H1 (cell line): ENCODE measurements at regions not wholly inside any gene's neighbourhood (a gene's known extent, or its start where the extent isn't known, plus 50 kb on each side); places are given as distances from the start of the nearest gene placed in this dataset.

Experiments used
- CTCF ChIA-PET: fragments of 300-600 bp; sonication (Branson Sonifier 250); formaldehyde crosslinking; loops from one replicate; lab custom pipeline; 2021; ENCODE audit not compliant: partially characterized antibody; lab: Charles Lee
- POLR2A ChIA-PET: fragments of 300-600 bp; sonication (Branson Sonifier 250); formaldehyde crosslinking; loops from one replicate; lab custom pipeline; 2021; ENCODE audit warnings: inconsistent platforms; ENCODE audit not compliant: partially characterized antibody; lab: Charles Lee
- DNase-seq, 2 experiments: peaks; one replicate each; pipeline versions ENCODE4 v3.0.0 to v3.0.0-alpha.2; 2010 to 2022; ENCODE audit warnings: low spot score in 2 of 2, low read depth in 1 of 2, mixed read lengths in 1 of 2
- FAIRE-seq: peaks from 2 replicates; lab custom pipeline; 2011; peaks lifted over from hg19 to GRCh38; lab: Jason Lieb, UNC
- H2AFZ ChIP-seq: 2 replicates; pipeline ENCODE4 v1.8.1; 2012; ENCODE audit warnings: low read length, inconsistent platforms
- H2AK5ac ChIP-seq: 2 replicates; pipeline ENCODE4 v1.6.1; 2013; ENCODE audit warnings: low read depth, low read length
- H2BK120ac ChIP-seq: replicated peaks from 2 replicates; pipeline ENCODE3; 2013; ENCODE audit warnings: low read depth, low read length, inconsistent platforms
- H2BK12ac ChIP-seq: 2 replicates; pipeline ENCODE4 v1.6.1; 2013; ENCODE audit warnings: low read depth, low read length
- H2BK15ac ChIP-seq: 2 replicates; pipeline ENCODE4 v1.6.1; 2013; ENCODE audit warnings: low read length
- H2BK20ac ChIP-seq: 2 replicates; pipeline ENCODE4 v1.6.1; 2013; ENCODE audit warnings: low read length
- H2BK5ac ChIP-seq: 2 replicates; pipeline ENCODE4 v1.6.1; 2013; ENCODE audit warnings: low read depth, low read length
- H3K14ac ChIP-seq: 2 replicates; pipeline ENCODE4 v1.6.1; 2013; ENCODE audit warnings: inconsistent platforms; ENCODE audit not compliant: insufficient read length
- H3K18ac ChIP-seq: 2 replicates; pipeline ENCODE4 v1.6.1; 2013; ENCODE audit warnings: low read length; ENCODE audit errors: extremely low read depth
- H3K23ac ChIP-seq: 2 replicates; pipeline ENCODE4 v1.6.1; 2013; ENCODE audit warnings: inconsistent platforms; ENCODE audit not compliant: insufficient read length
- H3K23me2 ChIP-seq: 2 replicates; pipeline ENCODE4 v1.6.1; 2013; ENCODE audit warnings: low read depth, low read length
- H3K27ac ChIP-seq: 2 replicates; pipeline ENCODE4 v1.6.1; 2011; ENCODE audit warnings: low read depth, low read length, inconsistent platforms
- H3K27me3 ChIP-seq, 4 experiments: replicated peaks in 1 of 4; 1 replicate in 1 of 4; 2 replicates in 3 of 4; pipeline versions ENCODE4 v1.6.1 to v1.8.1; 2011 to 2013; ENCODE audit warnings: low read length in 3 of 4, mild to moderate bottlenecking in 3 of 4, inconsistent platforms in 2 of 4, mixed read lengths in 2 of 4, moderate library complexity in 1 of 4; ENCODE audit not compliant: control insufficient read depth in 3 of 4, insufficient read depth in 3 of 4; ENCODE audit errors: extremely low read depth in 1 of 4
- H3K36me3 ChIP-seq, 4 experiments: 2 replicates each; pipeline versions ENCODE4 v1.6.1 to v1.8.1; 2011 to 2013; ENCODE audit warnings: mild to moderate bottlenecking in 4 of 4, low read length in 3 of 4, moderate library complexity in 2 of 4, control low read depth in 1 of 4, inconsistent platforms in 1 of 4; ENCODE audit not compliant: insufficient read depth in 4 of 4, control insufficient read depth in 2 of 4
- H3K4ac ChIP-seq: replicated peaks from 2 replicates; pipeline ENCODE3; 2013; ENCODE audit warnings: low read length, low read depth, mixed read lengths, inconsistent platforms; ENCODE audit not compliant: insufficient read length
- H3K4me1 ChIP-seq, 4 experiments: replicated peaks in 1 of 4; 1 replicate in 1 of 4; 2 replicates in 3 of 4; pipeline versions ENCODE4 v1.6.1 to v1.8.1; 2011 to 2013; ENCODE audit warnings: low read length in 3 of 4, inconsistent platforms in 2 of 4, mixed read lengths in 1 of 4; ENCODE audit not compliant: insufficient read depth in 4 of 4, control insufficient read depth in 3 of 4
- H3K4me2 ChIP-seq, 2 experiments: 2 replicates each; pipeline versions ENCODE4 v1.6.1 to v1.8.1; 2011 to 2013; ENCODE audit warnings: low read depth in 2 of 2, low read length in 2 of 2, control low read depth in 1 of 2, inconsistent platforms in 1 of 2, mild to moderate bottlenecking in 1 of 2; ENCODE audit not compliant: insufficient read depth in 1 of 2
- H3K4me3 ChIP-seq, 4 experiments: fragments of 200-600, 300-600 bp in 1 of 4; sonication (generic), shearing (Covaris generic), sonication (Bioruptor Twin) in 1 of 4; 2 replicates each; pipeline versions ENCODE4 v1.5.1 to v1.8.1; 2011 to 2016; ENCODE audit warnings: low read length in 4 of 4, low read depth in 3 of 4, control low read depth in 2 of 4, inconsistent platforms in 2 of 4, mild to moderate bottlenecking in 2 of 4, mixed read lengths in 1 of 4, moderate library complexity in 1 of 4; ENCODE audit not compliant: insufficient read depth in 2 of 4; ENCODE audit errors: extremely low read depth in 1 of 4
- H3K56ac ChIP-seq: replicated peaks from 2 replicates; pipeline ENCODE3; 2013; ENCODE audit warnings: low read depth, mild to moderate bottlenecking, mixed read lengths, low read length, inconsistent platforms; ENCODE audit not compliant: insufficient read length
- H3K79me1 ChIP-seq: 2 replicates; pipeline ENCODE4 v1.6.1; 2013; ENCODE audit warnings: low read depth, low read length, control low read depth
- H3K79me2 ChIP-seq, 2 experiments: 2 replicates each; pipeline versions ENCODE4 v1.6.1 to v1.8.1; 2012 to 2013; ENCODE audit warnings: low read length in 2 of 2, mild to moderate bottlenecking in 2 of 2, inconsistent platforms in 1 of 2; ENCODE audit not compliant: insufficient read depth in 2 of 2, control insufficient read depth in 1 of 2
- H3K9ac ChIP-seq, 4 experiments: replicated peaks in 1 of 4; 1 replicate in 1 of 4; 2 replicates in 3 of 4; pipeline versions ENCODE4 v1.6.1 to v1.8.1; 2011 to 2013; ENCODE audit warnings: low read depth in 3 of 4, low read length in 3 of 4, control low read depth in 2 of 4, mild to moderate bottlenecking in 2 of 4, moderate library complexity in 2 of 4, inconsistent platforms in 1 of 4; ENCODE audit errors: extremely low read depth in 1 of 4
- H3K9me3 ChIP-seq, 2 experiments: 2 replicates each; pipeline versions ENCODE4 v1.6.1 to v1.8.1; 2012 to 2013; ENCODE audit warnings: mild to moderate bottlenecking in 2 of 2, moderate library complexity in 2 of 2, control low read depth in 1 of 2, inconsistent platforms in 1 of 2, low read depth in 1 of 2, low read length in 1 of 2, mixed read lengths in 1 of 2; ENCODE audit not compliant: insufficient read depth in 2 of 2
- H4K20me1 ChIP-seq, 2 experiments: replicated peaks in 1 of 2; 2 replicates each; pipeline versions ENCODE3 to v1.8.1; 2011 to 2013; ENCODE audit warnings: inconsistent platforms in 2 of 2, low read length in 2 of 2, mild to moderate bottlenecking in 1 of 2; ENCODE audit not compliant: insufficient read depth in 2 of 2, control insufficient read depth in 1 of 2
- H4K5ac ChIP-seq: 2 replicates; pipeline ENCODE4 v1.6.1; 2013; ENCODE audit warnings: low read length, low read depth, mixed read lengths, inconsistent platforms; ENCODE audit not compliant: insufficient read length
- H4K8ac ChIP-seq: 2 replicates; pipeline ENCODE4 v1.8.0; 2013; ENCODE audit warnings: mild to moderate bottlenecking, moderate library complexity, low read length, inconsistent platforms; ENCODE audit not compliant: insufficient read depth; ENCODE audit errors: extremely low read depth
- H4K91ac ChIP-seq: replicated peaks from 2 replicates; pipeline ENCODE3; 2013; ENCODE audit warnings: low read length, mixed read lengths, inconsistent platforms; ENCODE audit not compliant: insufficient read length
- JUN ChIP-seq: IDR thresholded peaks from 2 replicates; pipeline ENCODE4 v1.6.1; 2011; ENCODE audit warnings: low read depth, mild to moderate bottlenecking, improper control_type of control experiment, low read length
- JUND ChIP-seq: IDR thresholded peaks from 2 replicates; pipeline ENCODE4 v1.6.1; 2011; ENCODE audit warnings: mild to moderate bottlenecking, improper control_type of control experiment, low read length
- KDM1A ChIP-seq: fragments of 200-600, 300-600 bp; sonication (generic); IDR thresholded peaks from 2 replicates; pipeline ENCODE4 v1.7.1; 2016; ENCODE audit warnings: mild to moderate bottlenecking, low read length, borderline replicate concordance
- POU5F1 ChIP-seq: IDR thresholded peaks from 2 replicates; pipeline ENCODE4 v1.6.1; 2011; ENCODE audit warnings: low read depth, mild to moderate bottlenecking, low read length, moderate library complexity
- RBBP5 ChIP-seq: IDR thresholded peaks from 2 replicates; pipeline ENCODE4 v1.7.1; 2012; ENCODE audit warnings: low read depth, mild to moderate bottlenecking, inconsistent platforms, low read length, moderate library complexity, borderline replicate concordance
- SIN3A ChIP-seq, 2 experiments: IDR thresholded peaks in 1 of 2; conservative IDR thresholded peaks in 1 of 2; 2 replicates each; pipeline ENCODE4 v1.6.1; 2011 to 2012; ENCODE audit warnings: low read length in 2 of 2, improper control_type of control experiment in 1 of 2, low read depth in 1 of 2, mild to moderate bottlenecking in 1 of 2
- WGBS, 2 experiments: shearing (Covaris generic) in 1 of 2; methylation state at CpG; one replicate each; pipeline versions ENCODE4 v1.1.6 to v1.1.7; 2013 to 2015; ENCODE audit warnings: low lambda C conversion rate in 2 of 2, mixed read lengths in 2 of 2, inconsistent platforms in 1 of 2, low coverage in 1 of 2, missing lambda C conversion rate in 1 of 2; ENCODE audit not compliant: insufficient replicate concordance in 2 of 2, insufficient coverage in 1 of 2, insufficient read length in 1 of 2; ENCODE audit errors: extremely low coverage in 1 of 2, missing lambda C conversion rate in 1 of 2; 5-methylcytosine and 5-hydroxymethylcytosine counted together

DNA sequence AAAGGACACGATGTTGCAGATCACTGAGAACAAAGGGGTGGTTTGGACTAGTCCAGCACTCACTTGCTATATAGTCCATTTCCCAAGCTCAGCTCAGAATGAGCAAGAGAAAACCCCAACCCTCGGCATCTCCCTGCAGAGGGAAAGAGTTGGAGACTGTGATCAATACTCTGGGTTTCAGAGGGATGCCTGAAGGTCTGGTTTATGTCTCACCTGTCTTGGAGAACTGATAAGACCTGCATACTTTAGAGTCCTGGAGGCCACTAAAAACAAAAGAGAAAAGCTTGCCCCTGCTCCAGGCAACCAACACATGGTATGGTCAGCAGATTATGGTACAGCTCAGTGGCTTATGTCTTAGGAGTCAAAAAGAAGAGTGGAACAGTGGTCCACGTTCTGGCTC is 1006.9 kb downstream of the CDH9 start:
- Histone ChIP-seq H3K4me1 (no peaks in the 10 kb centered on the region), H3K18ac (no peak overlapping the region), H2BK5ac (no peak overlapping the region), H3K14ac (no peak overlapping the region), H4K8ac (no peak overlapping the region), H3K56ac (no peak overlapping the region), H3K27me3 (no peaks in the 10 kb centered on the region), H2BK15ac (no peak overlapping the region), H2BK12ac (no peak overlapping the region), H4K91ac (no peak overlapping the region), H3K9me3 (no peaks in the 10 kb centered on the region), H3K4ac (no peak overlapping the region), H4K5ac (no peak overlapping the region), H3K23me2 (no peaks in the 10 kb centered on the region), H3K36me3 (no peaks in the 10 kb centered on the region), H3K27ac (no peak overlapping the region), H3K4me3 (no peak overlapping the region), H2BK20ac (no peak overlapping the region), H2AK5ac (no peak overlapping the region), H3K79me2 (no peaks in the 10 kb centered on the region), H3K9ac (no peak overlapping the region), H3K23ac (no peak overlapping the region), H2BK120ac (no peak overlapping the region), H3K79me1 (no peaks in the 10 kb centered on the region), H4K20me1 (no peaks in the 10 kb centered on the region), H2AFZ (peak overlapping the region; percentile 70), H3K4me2 (no peak overlapping the region)
- CTCF ChIA-PET: interaction anchor here (1.1 to 1.2 kb wide), 2 partner anchors 22 to 452 kb away, joined by 4 read pairs; no protein-coding TSS in a partner anchor
- TF ChIP-seq JUND (no peak), JUN (no peak), KDM1A (no peak), RBBP5 (no peak), SIN3A (conservative IDR thresholded peaks at IDR 0.05 in 1 of 2, IDR thresholded peaks at IDR 0.05 in 1 of 2; ENCODE audit: low read depth in 1 of 2, low read length in 2 of 2) (no peak), POU5F1 (no peak)
- 81% methylated on average over 3 of the region's 3 CpGs; no CpG with 5 or more reads in 1 of the 2 experiments for WGBS, 2 experiments
- FAIRE-seq (no peak), DNase-seq (no peak)
- POLR2A ChIA-PET: no interaction called here
